Fibroblast of peridontal ligament (primary cell): ENCODE measurements at regions not wholly inside any gene's neighbourhood (a gene's known extent, or its start where the extent isn't known, plus 50 kb on each side); places are given as distances from the start of the nearest gene placed in this dataset.

Source experiments
- DNase-seq: peaks from one replicate; pipeline ENCODE4 v3.0.0-alpha.2; 2010; ENCODE audit errors: extremely low read depth

- no peak for DNase-seq
These were observed 135.6 kb downstream of the ACTL7B start for GRCh38 chr9:108720191-108720642.

GRCh38 chr9:108710424-108710823 is 145.4 kb downstream of the ACTL7B start:
- DNase-seq: no peak

- DNase-seq: no peak
These were observed 145.8 kb downstream of the ACTL7B start for GRCh38 chr9:108709997-108710396.

GRCh38 chr9:108709126-108709525 is 146.7 kb downstream of the ACTL7B start:
- no peak for DNase-seq

GRCh38 chr9:108708448-108708847 is 147.3 kb downstream of the ACTL7B start:
- DNase-seq: no peak

GRCh38 chr9:108707120-108707519 is 148.7 kb downstream of the ACTL7B start:
- DNase-seq: no peak

GRCh38 chr9:108704156-108704852 is 151.5 kb downstream of the ACTL7B start:
- DNase-seq: peak; percentile 70

- DNase-seq: no peak
These were observed 152.4 kb downstream of the ACTL7B start for GRCh38 chr9:108703429-108703828.

- DNase-seq: no peak
These were observed 153.1 kb downstream of the ACTL7B start for GRCh38 chr9:108702681-108703080.

- no peak for DNase-seq
These were observed 157.0 kb downstream of the ACTL7B start for GRCh38 chr9:108698801-108699200.

GRCh38 chr9:108698231-108698630 is 157.6 kb downstream of the ACTL7B start:
- peak; percentile 49 for DNase-seq

- no peak for DNase-seq
These were observed 159.6 kb downstream of the ACTL7B start for GRCh38 chr9:108696156-108696555.

GRCh38 chr9:108694170-108694569 is 161.6 kb downstream of the ACTL7B start:
- no peak for DNase-seq

- no peak for DNase-seq
These were observed 164.2 kb downstream of the ACTL7B start for GRCh38 chr9:108691614-108692013.

- peak; percentile 37 for DNase-seq
These were observed 167.1 kb downstream of the ACTL7B start for GRCh38 chr9:108688676-108689075.

GRCh38 chr9:108688051-108688450 is 167.7 kb downstream of the ACTL7B start:
- no peak for DNase-seq

- DNase-seq: peak; percentile 90
These were observed 168.5 kb downstream of the ACTL7B start for GRCh38 chr9:108687006-108687987.

GRCh38 chr9:108684288-108685025 is 171.3 kb downstream of the ACTL7B start:
- no peak for DNase-seq

- DNase-seq: no peak
These were observed 172.5 kb downstream of the ACTL7B start for GRCh38 chr9:108683245-108683644.

GRCh38 chr9:108681851-108682590 is 173.8 kb downstream of the ACTL7B start:
- no peak for DNase-seq

GRCh38 chr9:108680946-108681345 is 174.8 kb downstream of the ACTL7B start:
- DNase-seq: no peak
